H9 (cell line): ENCODE measurements at regions not wholly inside any gene's neighbourhood (a gene's known extent, or its start where the extent isn't known, plus 50 kb on each side); places are given as distances from the start of the nearest gene placed in this dataset.

ENCODE experiments used
- DNase-seq: peaks from one replicate; pipeline ENCODE4 v3.0.0-alpha.2; 2017
- H2AFZ ChIP-seq: one replicate; pipeline ENCODE4 v1.6.1; 2013; ENCODE audit warnings: mild to moderate bottlenecking, low read length, control low read depth, moderate library complexity
- H2AK5ac ChIP-seq: 2 replicates; pipeline ENCODE4 v1.6.1; 2013; ENCODE audit warnings: low read length, control low read depth, mixed read lengths; ENCODE audit not compliant: insufficient read length
- H2BK120ac ChIP-seq: one replicate; pipeline ENCODE4 v1.6.1; 2013; ENCODE audit warnings: low read depth, mild to moderate bottlenecking, low read length, control low read depth, inconsistent platforms; ENCODE audit not compliant: poor library complexity, severe bottlenecking
- H2BK12ac ChIP-seq: 2 replicates; pipeline ENCODE4 v1.6.1; 2013; ENCODE audit warnings: low read length, control low read depth, mixed read lengths, low read depth; ENCODE audit not compliant: insufficient read length
- H2BK15ac ChIP-seq: 2 replicates; pipeline ENCODE4 v1.6.1; 2013; ENCODE audit warnings: low read depth, low read length, control low read depth
- H2BK20ac ChIP-seq: one replicate; pipeline ENCODE4 v1.6.1; 2013; ENCODE audit warnings: low read depth, mild to moderate bottlenecking, low read length, control low read depth, inconsistent platforms; ENCODE audit not compliant: poor library complexity, severe bottlenecking
- H2BK5ac ChIP-seq: 2 replicates; pipeline ENCODE4 v1.6.1; 2013; ENCODE audit warnings: low read length, control low read depth, mixed read lengths; ENCODE audit not compliant: insufficient read length
- H3K14ac ChIP-seq: 2 replicates; pipeline ENCODE4 v1.6.1; 2013; ENCODE audit warnings: low read length, control low read depth; ENCODE audit not compliant: insufficient read depth
- H3K18ac ChIP-seq: 2 replicates; pipeline ENCODE4 v1.6.1; 2013; ENCODE audit warnings: low read depth, mild to moderate bottlenecking, mixed read lengths, low read length, control low read depth; ENCODE audit not compliant: insufficient read length
- H3K23ac ChIP-seq: 2 replicates; pipeline ENCODE4 v1.6.1; 2013; ENCODE audit warnings: low read length, control low read depth, mixed read lengths, low read depth; ENCODE audit not compliant: insufficient read length
- H3K23me2 ChIP-seq: 2 replicates; pipeline ENCODE4 v1.6.1; 2013; ENCODE audit warnings: low read depth, mild to moderate bottlenecking, mixed read lengths, low read length, control low read depth; ENCODE audit not compliant: insufficient read length, poor library complexity, severe bottlenecking
- H3K27ac ChIP-seq: 2 replicates; pipeline ENCODE4 v1.5.1; 2013; ENCODE audit warnings: low read length, control low read depth, mixed read lengths, low read depth; ENCODE audit not compliant: insufficient read length
- H3K27me3 ChIP-seq: 2 replicates; pipeline ENCODE4 v1.6.1; 2013; ENCODE audit warnings: low read length, control low read depth, inconsistent platforms; ENCODE audit not compliant: insufficient read depth
- H3K4ac ChIP-seq: 2 replicates; pipeline ENCODE4 v1.6.1; 2013; ENCODE audit warnings: low read depth, mild to moderate bottlenecking, control low read depth, inconsistent platforms, low read length, moderate library complexity
- H3K4me1 ChIP-seq: 2 replicates; pipeline ENCODE4 v1.6.1; 2013; ENCODE audit warnings: low read length, control low read depth, inconsistent platforms; ENCODE audit not compliant: insufficient read depth
- H3K4me2 ChIP-seq: 2 replicates; pipeline ENCODE4 v1.6.1; 2013; ENCODE audit warnings: low read length, control low read depth, mixed read lengths; ENCODE audit not compliant: insufficient read length, insufficient read depth
- H3K56ac ChIP-seq: 2 replicates; pipeline ENCODE4 v1.6.1; 2013; ENCODE audit warnings: low read depth, mild to moderate bottlenecking, mixed read lengths, low read length, control low read depth; ENCODE audit not compliant: insufficient read length
- H3K79me1 ChIP-seq: 2 replicates; pipeline ENCODE4 v1.6.1; 2013; ENCODE audit warnings: low read depth, mild to moderate bottlenecking, moderate library complexity, low read length, control low read depth, inconsistent platforms; ENCODE audit not compliant: insufficient read depth, poor library complexity, severe bottlenecking
- H3K79me2 ChIP-seq: 2 replicates; pipeline ENCODE4 v1.6.1; 2013; ENCODE audit warnings: low read length, control low read depth, inconsistent platforms; ENCODE audit not compliant: insufficient read depth
- H3K9ac ChIP-seq: 2 replicates; pipeline ENCODE4 v1.6.1; 2013; ENCODE audit warnings: low read length, control low read depth, mixed read lengths; ENCODE audit not compliant: insufficient read length; ENCODE audit errors: extremely low read depth
- H3K9me3 ChIP-seq: one replicate; pipeline ENCODE4 v1.6.1; 2013; ENCODE audit warnings: low read depth, low read length, inconsistent platforms; ENCODE audit not compliant: control insufficient read depth
- H3T11ph ChIP-seq: one replicate; pipeline ENCODE4 v1.6.1; 2013; ENCODE audit warnings: mild to moderate bottlenecking, low read length, control low read depth, inconsistent platforms
- H4K20me1 ChIP-seq: one replicate; pipeline ENCODE4 v1.6.1; 2013; ENCODE audit not compliant: control insufficient read depth, insufficient read length, insufficient read depth
- H4K5ac ChIP-seq: 2 replicates; pipeline ENCODE4 v1.6.1; 2013; ENCODE audit warnings: low read depth, mild to moderate bottlenecking, mixed read lengths, low read length, control low read depth; ENCODE audit not compliant: insufficient read length
- H4K8ac ChIP-seq: replicated peaks from 2 replicates; pipeline ENCODE4 v1.6.1; 2013; ENCODE audit warnings: low read length, control low read depth, mixed read lengths, low read depth; ENCODE audit not compliant: insufficient read length
- H4K91ac ChIP-seq: 2 replicates; pipeline ENCODE4 v1.6.1; 2013; ENCODE audit warnings: low read depth, mild to moderate bottlenecking, moderate library complexity, mixed read lengths, low read length, control low read depth; ENCODE audit not compliant: insufficient read length
- H3K27ac Mint-ChIP-seq, 3 experiments: 2 replicates in 2 of 3; 3 replicates in 1 of 3; pipeline ENCODE4 v1.8.0; 2020 to 2021; ENCODE audit warnings: mixed read lengths in 3 of 3, mild to moderate bottlenecking in 1 of 3, moderate library complexity in 1 of 3
- H3K27me3 Mint-ChIP-seq: 2 replicates; pipeline ENCODE4 v1.8.0; 2021; ENCODE audit warnings: low read depth, mild to moderate bottlenecking, moderate library complexity, mixed read lengths
- H3K36me3 Mint-ChIP-seq, 3 experiments: 2 replicates in 2 of 3; 3 replicates in 1 of 3; pipeline ENCODE4 v1.8.0; 2020 to 2021; ENCODE audit warnings: low read depth in 3 of 3, mixed read lengths in 3 of 3; ENCODE audit not compliant: insufficient read depth in 1 of 3
- H3K4me1 Mint-ChIP-seq, 2 experiments: 2 replicates each; pipeline ENCODE4 v1.8.0; 2020; ENCODE audit warnings: mixed read lengths in 2 of 2
- H3K4me3 Mint-ChIP-seq, 2 experiments: 2 replicates in 1 of 2; 3 replicates in 1 of 2; pipeline ENCODE4 v1.8.0; 2020 to 2021; ENCODE audit warnings: mild to moderate bottlenecking in 2 of 2, mixed read lengths in 2 of 2, moderate library complexity in 1 of 2
- H3K9me3 Mint-ChIP-seq, 2 experiments: 2 replicates in 1 of 2; 3 replicates in 1 of 2; pipeline ENCODE4 v1.8.0; 2020; ENCODE audit warnings: mild to moderate bottlenecking in 2 of 2, mixed read lengths in 2 of 2, moderate library complexity in 1 of 2
- WGBS: extraction: QIAGEN DNeasy Blood & Tissue Kit; methylation state at CpG from one replicate; pipeline ENCODE4 v1.1.7; 2013; ENCODE audit warnings: missing lambda C conversion rate, low lambda C conversion rate, mixed read lengths; ENCODE audit not compliant: insufficient read length; ENCODE audit errors: extremely low coverage; 5-methylcytosine and 5-hydroxymethylcytosine counted together
- TF ChIP-seq, protein P1 (sequence below): fragments of 200-600 bp; sonication (generic); conservative IDR thresholded peaks from 3 replicates; pipeline ENCODE4 v1.8.0; 2021; ENCODE audit warnings: antibody characterized with exemption, mild to moderate bottlenecking

- no peak overlapping the region for H3K23ac ChIP-seq
- peaks cover 21 to 24% of the 10 kb centered on the region in 2 experiments for H3K4me1 Mint-ChIP-seq
Observed at GRCh38 chr14:85242666-85243065, 287.3 kb upstream of the FLRT2 start.

More at GRCh38 chr14:85242666-85243065, 287.3 kb upstream of the FLRT2 start:
- Histone ChIP-seq H2BK120ac (no peak overlapping the region), H3T11ph (no peak overlapping the region), H2BK20ac (no peak overlapping the region), H4K5ac (no peak overlapping the region), H3K4ac (no peak overlapping the region), H3K27ac (no peak overlapping the region), H2AK5ac (no peak overlapping the region), H3K56ac (no peak overlapping the region), H3K79me2 (no peaks in the 10 kb centered on the region), H3K14ac (no peak overlapping the region), H2BK12ac (no peak overlapping the region), H3K79me1 (no peaks in the 10 kb centered on the region), H4K8ac (no peak overlapping the region), H3K4me1 (no peaks in the 10 kb centered on the region), H2AFZ (no peak overlapping the region), H3K27me3 (no peaks in the 10 kb centered on the region), H2BK5ac (no peak overlapping the region), H3K9me3 (no peaks in the 10 kb centered on the region), H4K91ac (no peak overlapping the region), H3K9ac (no peak overlapping the region), H4K20me1 (no peaks in the 10 kb centered on the region), H3K4me2 (no peak overlapping the region), H3K18ac (no peak overlapping the region), H3K23me2 (no peaks in the 10 kb centered on the region), H2BK15ac (no peak overlapping the region)
- no peak overlapping the region for H3K4me3 Mint-ChIP-seq
- no peak overlapping the region; a peak in 1 of 7 replicates for H3K27ac Mint-ChIP-seq
- H3K27me3 Mint-ChIP-seq: no peaks in the 10 kb centered on the region
- H3K9me3 Mint-ChIP-seq: no peaks in the 10 kb centered on the region
- no peaks in the 10 kb centered on the region for H3K36me3 Mint-ChIP-seq
- TF ChIP-seq, protein P1, sequence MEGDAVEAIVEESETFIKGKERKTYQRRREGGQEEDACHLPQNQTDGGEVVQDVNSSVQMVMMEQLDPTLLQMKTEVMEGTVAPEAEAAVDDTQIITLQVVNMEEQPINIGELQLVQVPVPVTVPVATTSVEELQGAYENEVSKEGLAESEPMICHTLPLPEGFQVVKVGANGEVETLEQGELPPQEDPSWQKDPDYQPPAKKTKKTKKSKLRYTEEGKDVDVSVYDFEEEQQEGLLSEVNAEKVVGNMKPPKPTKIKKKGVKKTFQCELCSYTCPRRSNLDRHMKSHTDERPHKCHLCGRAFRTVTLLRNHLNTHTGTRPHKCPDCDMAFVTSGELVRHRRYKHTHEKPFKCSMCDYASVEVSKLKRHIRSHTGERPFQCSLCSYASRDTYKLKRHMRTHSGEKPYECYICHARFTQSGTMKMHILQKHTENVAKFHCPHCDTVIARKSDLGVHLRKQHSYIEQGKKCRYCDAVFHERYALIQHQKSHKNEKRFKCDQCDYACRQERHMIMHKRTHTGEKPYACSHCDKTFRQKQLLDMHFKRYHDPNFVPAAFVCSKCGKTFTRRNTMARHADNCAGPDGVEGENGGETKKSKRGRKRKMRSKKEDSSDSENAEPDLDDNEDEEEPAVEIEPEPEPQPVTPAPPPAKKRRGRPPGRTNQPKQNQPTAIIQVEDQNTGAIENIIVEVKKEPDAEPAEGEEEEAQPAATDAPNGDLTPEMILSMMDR: no peak
- no CpG with 5 or more reads among the region's 4 CpGs for WGBS
- DNase-seq: no peak
